ENCODE measurements at regions not wholly inside any gene's neighbourhood (a gene's known extent, or its start where the extent isn't known, plus 50 kb on each side); places are given as distances from the start of the nearest gene placed in this dataset.
"Not testable (repeated sequence)": the region's sequence is repeated elsewhere in the genome, so short reads cannot be mapped to it uniquely, and the experiment has no call there.

GRCh38 chr5:102107865-102108264, 188.2 kb downstream of the SLCO4C1 start:
- H3K9me3 ChIP-seq, result no peaks in the 10 kb centered on the region
- H3K36me3 ChIP-seq, result no peaks in the 10 kb centered on the region
- TF ChIP-seq CTCF (IDR thresholded peaks at IDR 0.05), result no peak
- no peaks in the 10 kb centered on the region for H3K27me3 ChIP-seq
- WGBS, 2 donors, result 81 to 88% methylated on average over 3 of the region's 3 CpGs
- no peak overlapping the region for H3K27ac ChIP-seq
- no peak overlapping the region for H3K4me3 ChIP-seq
- ATAC-seq (no peak), FAIRE-seq (no peak), DNase-seq (no peak)
- H3K4me1 ChIP-seq, result no peaks in the 10 kb centered on the region
- intact Hi-C loops (cut with DNase I), result no loop called here

DNA sequence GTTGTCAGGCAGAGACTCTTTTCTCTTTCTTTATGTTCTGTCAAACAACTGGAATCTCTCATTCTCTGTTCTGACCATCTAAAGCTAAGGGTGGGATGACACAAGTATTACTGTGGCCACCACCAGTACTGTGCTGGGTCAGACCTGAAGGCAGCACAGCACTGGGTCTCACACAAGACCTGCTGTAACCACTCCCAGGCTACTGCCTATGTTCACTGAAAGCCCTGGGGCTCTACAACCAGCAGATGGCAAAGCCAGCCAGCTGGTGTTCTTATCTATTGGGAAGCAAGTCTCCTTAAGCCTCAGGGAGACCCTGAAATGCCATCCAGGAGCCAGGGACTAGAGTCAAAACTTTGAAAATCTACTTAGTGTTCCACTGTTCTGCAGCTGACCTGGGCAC, 189.5 kb downstream of the SLCO4C1 start:
- intact Hi-C loops (cut with DNase I), result no loop called here
- ATAC-seq, result no peak
- Histone ChIP-seq H3K9me3 (no peaks in the 10 kb centered on the region), H3K36me3 (no peaks in the 10 kb centered on the region), H3K4me3 (no peak overlapping the region), H3K27me3 (no peaks in the 10 kb centered on the region), H3K4me1 (no peaks in the 10 kb centered on the region), H3K27ac (no peak overlapping the region)
- FAIRE-seq, result no peak
- no peak for DNase-seq
- no peak for TF ChIP-seq CTCF (IDR thresholded peaks at IDR 0.05)

GRCh38 chr5:102099766-102100331, 196.2 kb downstream of the SLCO4C1 start:
- WGBS, 2 donors, result 52 to 57% methylated on average over 9 of the region's 9 CpGs
- no peaks in the 10 kb centered on the region for H3K36me3 ChIP-seq
- intact Hi-C loops (cut with DNase I), result no loop called here
- no peak overlapping the region for H3K27ac ChIP-seq
- FAIRE-seq, result no peak
- no peak for ATAC-seq
- H3K27me3 ChIP-seq, result no peaks in the 10 kb centered on the region
- TF ChIP-seq CTCF (IDR thresholded peaks at IDR 0.05), result no peak
- no peak overlapping the region for H3K4me3 ChIP-seq
- no peaks in the 10 kb centered on the region for H3K9me3 ChIP-seq
- DNase-seq, result no peak
- H3K4me1 ChIP-seq, result no peaks in the 10 kb centered on the region

- H3K4me1 ChIP-seq; FAIRE-seq; H3K4me3 ChIP-seq; H3K27ac ChIP-seq; intact Hi-C loops (cut with DNase I); DNase-seq; ATAC-seq; H3K36me3 ChIP-seq; H3K27me3 ChIP-seq; H3K9me3 ChIP-seq: not testable (repeated sequence)
- 80 to 84% methylated on average over 6 of the region's 6 CpGs for WGBS, 2 donors
These were observed 197.0 kb downstream of the SLCO4C1 start for GRCh38 chr5:102099083-102099482.

DNA sequence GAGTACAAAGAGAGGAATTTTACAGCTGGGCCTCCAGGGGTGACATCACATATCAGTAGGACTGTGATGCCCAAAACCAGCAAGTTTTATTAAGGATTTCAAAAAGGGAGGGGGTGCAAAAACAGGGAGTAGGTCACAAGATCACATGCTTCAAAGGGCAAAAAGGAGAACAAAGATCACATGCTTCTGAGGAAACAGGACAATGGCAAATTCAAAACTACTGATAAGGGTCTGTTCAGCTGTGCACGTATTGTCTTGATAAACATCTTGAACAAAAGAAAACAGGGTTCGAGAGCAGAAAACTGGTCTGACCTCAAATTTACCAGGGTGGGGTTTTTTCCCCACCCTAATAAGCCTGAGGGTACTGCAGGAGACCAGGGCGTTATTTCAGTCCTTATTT, 197.5 kb downstream of the SLCO4C1 start:
- ATAC-seq; H3K27me3 ChIP-seq; intact Hi-C loops (cut with DNase I); H3K9me3 ChIP-seq; DNase-seq; FAIRE-seq; H3K4me1 ChIP-seq; H3K27ac ChIP-seq; H3K4me3 ChIP-seq; H3K36me3 ChIP-seq: not testable (repeated sequence)
- 66% methylated on average over 3 of the region's 3 CpGs for WGBS, 2 donors

DNA sequence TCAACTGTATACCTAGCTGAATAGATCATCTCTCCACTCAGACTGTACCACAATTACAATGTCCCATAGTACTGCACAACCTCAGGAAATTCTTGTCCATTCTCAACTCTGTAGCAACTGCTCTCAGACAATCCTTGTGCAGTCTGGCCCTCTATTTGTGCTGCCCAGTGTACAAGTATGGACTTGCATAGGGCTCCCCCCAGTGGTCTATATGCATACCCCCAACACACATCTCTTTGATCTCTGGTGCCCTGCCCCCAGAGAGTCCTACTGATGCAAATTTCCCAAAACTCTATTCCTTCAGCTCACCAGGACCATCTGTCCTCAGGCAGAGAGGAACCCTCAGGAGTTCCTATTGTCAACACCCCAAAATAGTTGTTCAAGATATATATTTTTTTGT, 205.3 kb downstream of the SLCO4C1 start:
- TF ChIP-seq CTCF (IDR thresholded peaks at IDR 0.05), result peak in 1 of 4 donors; percentile 21
- Histone ChIP-seq H3K4me3 (no peak overlapping the region), H3K9me3 (no peaks in the 10 kb centered on the region), H3K27me3 (no peaks in the 10 kb centered on the region), H3K36me3 (no peaks in the 10 kb centered on the region), H3K27ac (no peak overlapping the region), H3K4me1 (no peaks in the 10 kb centered on the region)
- peak in 3 of 4 donors; percentile 58 to 88 (median 76) for ATAC-seq
- intact Hi-C loops (cut with DNase I), result no loop called here
- no peak for FAIRE-seq
- DNase-seq, result no peak
